H9 (cell line): ENCODE measurements at regions not wholly inside any gene's neighbourhood (a gene's known extent, or its start where the extent isn't known, plus 50 kb on each side); places are given as distances from the start of the nearest gene placed in this dataset.

Experiments used
- DNase-seq: peaks from one replicate; pipeline ENCODE4 v3.0.0-alpha.2; 2017
- H2AFZ ChIP-seq: one replicate; pipeline ENCODE4 v1.6.1; 2013; ENCODE audit warnings: mild to moderate bottlenecking, low read length, control low read depth, moderate library complexity
- H2AK5ac ChIP-seq: 2 replicates; pipeline ENCODE4 v1.6.1; 2013; ENCODE audit warnings: low read length, control low read depth, mixed read lengths; ENCODE audit not compliant: insufficient read length
- H2BK120ac ChIP-seq: one replicate; pipeline ENCODE4 v1.6.1; 2013; ENCODE audit warnings: low read depth, mild to moderate bottlenecking, low read length, control low read depth, inconsistent platforms; ENCODE audit not compliant: poor library complexity, severe bottlenecking
- H2BK12ac ChIP-seq: 2 replicates; pipeline ENCODE4 v1.6.1; 2013; ENCODE audit warnings: low read length, control low read depth, mixed read lengths, low read depth; ENCODE audit not compliant: insufficient read length
- H2BK15ac ChIP-seq: 2 replicates; pipeline ENCODE4 v1.6.1; 2013; ENCODE audit warnings: low read depth, low read length, control low read depth
- H2BK20ac ChIP-seq: one replicate; pipeline ENCODE4 v1.6.1; 2013; ENCODE audit warnings: low read depth, mild to moderate bottlenecking, low read length, control low read depth, inconsistent platforms; ENCODE audit not compliant: poor library complexity, severe bottlenecking
- H2BK5ac ChIP-seq: 2 replicates; pipeline ENCODE4 v1.6.1; 2013; ENCODE audit warnings: low read length, control low read depth, mixed read lengths; ENCODE audit not compliant: insufficient read length
- H3K14ac ChIP-seq: 2 replicates; pipeline ENCODE4 v1.6.1; 2013; ENCODE audit warnings: low read length, control low read depth; ENCODE audit not compliant: insufficient read depth
- H3K18ac ChIP-seq: 2 replicates; pipeline ENCODE4 v1.6.1; 2013; ENCODE audit warnings: low read depth, mild to moderate bottlenecking, mixed read lengths, low read length, control low read depth; ENCODE audit not compliant: insufficient read length
- H3K23ac ChIP-seq: 2 replicates; pipeline ENCODE4 v1.6.1; 2013; ENCODE audit warnings: low read length, control low read depth, mixed read lengths, low read depth; ENCODE audit not compliant: insufficient read length
- H3K23me2 ChIP-seq: 2 replicates; pipeline ENCODE4 v1.6.1; 2013; ENCODE audit warnings: low read depth, mild to moderate bottlenecking, mixed read lengths, low read length, control low read depth; ENCODE audit not compliant: insufficient read length, poor library complexity, severe bottlenecking
- H3K27ac ChIP-seq: 2 replicates; pipeline ENCODE4 v1.5.1; 2013; ENCODE audit warnings: low read length, control low read depth, mixed read lengths, low read depth; ENCODE audit not compliant: insufficient read length
- H3K27me3 ChIP-seq: 2 replicates; pipeline ENCODE4 v1.6.1; 2013; ENCODE audit warnings: low read length, control low read depth, inconsistent platforms; ENCODE audit not compliant: insufficient read depth
- H3K4ac ChIP-seq: 2 replicates; pipeline ENCODE4 v1.6.1; 2013; ENCODE audit warnings: low read depth, mild to moderate bottlenecking, control low read depth, inconsistent platforms, low read length, moderate library complexity
- H3K4me1 ChIP-seq: 2 replicates; pipeline ENCODE4 v1.6.1; 2013; ENCODE audit warnings: low read length, control low read depth, inconsistent platforms; ENCODE audit not compliant: insufficient read depth
- H3K4me2 ChIP-seq: 2 replicates; pipeline ENCODE4 v1.6.1; 2013; ENCODE audit warnings: low read length, control low read depth, mixed read lengths; ENCODE audit not compliant: insufficient read length, insufficient read depth
- H3K56ac ChIP-seq: 2 replicates; pipeline ENCODE4 v1.6.1; 2013; ENCODE audit warnings: low read depth, mild to moderate bottlenecking, mixed read lengths, low read length, control low read depth; ENCODE audit not compliant: insufficient read length
- H3K79me1 ChIP-seq: 2 replicates; pipeline ENCODE4 v1.6.1; 2013; ENCODE audit warnings: low read depth, mild to moderate bottlenecking, moderate library complexity, low read length, control low read depth, inconsistent platforms; ENCODE audit not compliant: insufficient read depth, poor library complexity, severe bottlenecking
- H3K79me2 ChIP-seq: 2 replicates; pipeline ENCODE4 v1.6.1; 2013; ENCODE audit warnings: low read length, control low read depth, inconsistent platforms; ENCODE audit not compliant: insufficient read depth
- H3K9ac ChIP-seq: 2 replicates; pipeline ENCODE4 v1.6.1; 2013; ENCODE audit warnings: low read length, control low read depth, mixed read lengths; ENCODE audit not compliant: insufficient read length; ENCODE audit errors: extremely low read depth
- H3K9me3 ChIP-seq: one replicate; pipeline ENCODE4 v1.6.1; 2013; ENCODE audit warnings: low read depth, low read length, inconsistent platforms; ENCODE audit not compliant: control insufficient read depth
- H3T11ph ChIP-seq: one replicate; pipeline ENCODE4 v1.6.1; 2013; ENCODE audit warnings: mild to moderate bottlenecking, low read length, control low read depth, inconsistent platforms
- H4K20me1 ChIP-seq: one replicate; pipeline ENCODE4 v1.6.1; 2013; ENCODE audit not compliant: control insufficient read depth, insufficient read length, insufficient read depth
- H4K5ac ChIP-seq: 2 replicates; pipeline ENCODE4 v1.6.1; 2013; ENCODE audit warnings: low read depth, mild to moderate bottlenecking, mixed read lengths, low read length, control low read depth; ENCODE audit not compliant: insufficient read length
- H4K8ac ChIP-seq: replicated peaks from 2 replicates; pipeline ENCODE4 v1.6.1; 2013; ENCODE audit warnings: low read length, control low read depth, mixed read lengths, low read depth; ENCODE audit not compliant: insufficient read length
- H4K91ac ChIP-seq: 2 replicates; pipeline ENCODE4 v1.6.1; 2013; ENCODE audit warnings: low read depth, mild to moderate bottlenecking, moderate library complexity, mixed read lengths, low read length, control low read depth; ENCODE audit not compliant: insufficient read length
- H3K27ac Mint-ChIP-seq, 3 experiments: 2 replicates in 2 of 3; 3 replicates in 1 of 3; pipeline ENCODE4 v1.8.0; 2020 to 2021; ENCODE audit warnings: mixed read lengths in 3 of 3, mild to moderate bottlenecking in 1 of 3, moderate library complexity in 1 of 3
- H3K27me3 Mint-ChIP-seq: 2 replicates; pipeline ENCODE4 v1.8.0; 2021; ENCODE audit warnings: low read depth, mild to moderate bottlenecking, moderate library complexity, mixed read lengths
- H3K36me3 Mint-ChIP-seq, 3 experiments: 2 replicates in 2 of 3; 3 replicates in 1 of 3; pipeline ENCODE4 v1.8.0; 2020 to 2021; ENCODE audit warnings: low read depth in 3 of 3, mixed read lengths in 3 of 3; ENCODE audit not compliant: insufficient read depth in 1 of 3
- H3K4me1 Mint-ChIP-seq, 2 experiments: 2 replicates each; pipeline ENCODE4 v1.8.0; 2020; ENCODE audit warnings: mixed read lengths in 2 of 2
- H3K4me3 Mint-ChIP-seq, 2 experiments: 2 replicates in 1 of 2; 3 replicates in 1 of 2; pipeline ENCODE4 v1.8.0; 2020 to 2021; ENCODE audit warnings: mild to moderate bottlenecking in 2 of 2, mixed read lengths in 2 of 2, moderate library complexity in 1 of 2
- H3K9me3 Mint-ChIP-seq, 2 experiments: 2 replicates in 1 of 2; 3 replicates in 1 of 2; pipeline ENCODE4 v1.8.0; 2020; ENCODE audit warnings: mild to moderate bottlenecking in 2 of 2, mixed read lengths in 2 of 2, moderate library complexity in 1 of 2
- TF ChIP-seq, protein P1 (sequence below): fragments of 200-600 bp; sonication (generic); conservative IDR thresholded peaks from 3 replicates; pipeline ENCODE4 v1.8.0; 2021; ENCODE audit warnings: antibody characterized with exemption, mild to moderate bottlenecking

DNA sequence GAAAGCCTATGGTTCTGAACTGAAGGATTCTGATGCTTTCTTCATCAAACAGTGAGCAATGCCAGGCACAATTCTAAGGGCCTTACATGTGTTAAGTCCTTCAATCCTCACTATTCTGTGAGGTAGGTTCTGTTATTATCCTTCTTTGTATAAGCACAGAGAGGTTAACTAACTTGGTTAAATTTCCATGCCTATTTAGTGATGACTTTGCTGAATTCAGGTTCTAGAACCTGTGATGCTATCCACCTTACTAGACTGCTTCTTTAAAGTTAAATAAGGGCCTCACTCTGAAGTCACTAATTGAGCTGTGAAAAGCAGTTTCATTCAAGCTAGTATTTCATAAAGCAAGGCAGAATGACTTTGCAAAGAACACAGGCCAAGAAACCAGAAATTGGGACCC is 138.9 kb upstream of the PARP11 start:
- no peak overlapping the region for H3T11ph ChIP-seq
- H4K20me1 ChIP-seq = no peaks in the 10 kb centered on the region
- no peak overlapping the region for H2AFZ ChIP-seq
- peaks cover 7% of the 10 kb centered on the region for H3K27me3 Mint-ChIP-seq
- H3K27ac Mint-ChIP-seq = no peak overlapping the region
- H3K56ac ChIP-seq = no peak overlapping the region
- H3K79me1 ChIP-seq = no peaks in the 10 kb centered on the region
- no peak overlapping the region for H2BK15ac ChIP-seq
- H4K5ac ChIP-seq = no peak overlapping the region
- no peaks in the 10 kb centered on the region for H3K27me3 ChIP-seq
- H4K91ac ChIP-seq = no peak overlapping the region
- H2AK5ac ChIP-seq = no peak overlapping the region
- H3K4me3 Mint-ChIP-seq = no peak overlapping the region
- no peak overlapping the region for H2BK120ac ChIP-seq
- H2BK5ac ChIP-seq = no peak overlapping the region
- H3K23ac ChIP-seq = no peak overlapping the region
- no peak overlapping the region for H3K9ac ChIP-seq
- no peaks in the 10 kb centered on the region for H3K9me3 ChIP-seq
- no peak overlapping the region for H3K4ac ChIP-seq
- TF ChIP-seq, protein P1, sequence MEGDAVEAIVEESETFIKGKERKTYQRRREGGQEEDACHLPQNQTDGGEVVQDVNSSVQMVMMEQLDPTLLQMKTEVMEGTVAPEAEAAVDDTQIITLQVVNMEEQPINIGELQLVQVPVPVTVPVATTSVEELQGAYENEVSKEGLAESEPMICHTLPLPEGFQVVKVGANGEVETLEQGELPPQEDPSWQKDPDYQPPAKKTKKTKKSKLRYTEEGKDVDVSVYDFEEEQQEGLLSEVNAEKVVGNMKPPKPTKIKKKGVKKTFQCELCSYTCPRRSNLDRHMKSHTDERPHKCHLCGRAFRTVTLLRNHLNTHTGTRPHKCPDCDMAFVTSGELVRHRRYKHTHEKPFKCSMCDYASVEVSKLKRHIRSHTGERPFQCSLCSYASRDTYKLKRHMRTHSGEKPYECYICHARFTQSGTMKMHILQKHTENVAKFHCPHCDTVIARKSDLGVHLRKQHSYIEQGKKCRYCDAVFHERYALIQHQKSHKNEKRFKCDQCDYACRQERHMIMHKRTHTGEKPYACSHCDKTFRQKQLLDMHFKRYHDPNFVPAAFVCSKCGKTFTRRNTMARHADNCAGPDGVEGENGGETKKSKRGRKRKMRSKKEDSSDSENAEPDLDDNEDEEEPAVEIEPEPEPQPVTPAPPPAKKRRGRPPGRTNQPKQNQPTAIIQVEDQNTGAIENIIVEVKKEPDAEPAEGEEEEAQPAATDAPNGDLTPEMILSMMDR = no peak
- no peaks in the 10 kb centered on the region for H3K79me2 ChIP-seq
- H4K8ac ChIP-seq = no peak overlapping the region
- no peaks in the 10 kb centered on the region; the same call in 1 of the 2 replicates for H3K4me1 ChIP-seq
- DNase-seq = no peak
- peaks cover 0 to 11% of the 10 kb centered on the region in 2 experiments; a peak in 2 of 4 replicates for H3K4me1 Mint-ChIP-seq
- peaks cover 2% of the 10 kb centered on the region for H3K23me2 ChIP-seq
- H3K9me3 Mint-ChIP-seq = peaks cover 0 to 4% of the 10 kb centered on the region in 2 experiments; a peak in 1 of 5 replicates
- no peak overlapping the region for H3K14ac ChIP-seq
- no peak overlapping the region for H3K4me2 ChIP-seq
- no peak overlapping the region for H3K27ac ChIP-seq
- no peak overlapping the region for H2BK20ac ChIP-seq
- H3K18ac ChIP-seq = no peak overlapping the region
- H3K36me3 Mint-ChIP-seq = peaks cover 0 to 1% (median 0%) of the 10 kb centered on the region in 3 experiments; a peak in 3 of 7 replicates
- no peak overlapping the region for H2BK12ac ChIP-seq
